ENCODE measurements at regions not wholly inside any gene's neighbourhood (a gene's known extent, or its start where the extent isn't known, plus 50 kb on each side); places are given as distances from the start of the nearest gene placed in this dataset.
"Not testable (repeated sequence)": the region's sequence is repeated elsewhere in the genome, so short reads cannot be mapped to it uniquely, and the experiment has no call there.

- DNase-seq (ENCODE audit: low spot score), result no peak
Observed at GRCh38 chr5:126030698-126031097, 392.5 kb upstream of the GRAMD2B start.

GRCh38 chr5:126031989-126032716, 391.1 kb upstream of the GRAMD2B start:
- no peak for DNase-seq (ENCODE audit: low spot score)

GRCh38 chr5:126043688-126044087, 379.5 kb upstream of the GRAMD2B start:
- no peak for DNase-seq (ENCODE audit: low spot score)

- peak; percentile 83 for DNase-seq (ENCODE audit: low spot score)
Observed at GRCh38 chr5:126044111-126044668, 379.0 kb upstream of the GRAMD2B start.

GRCh38 chr5:126044931-126045565, 378.2 kb upstream of the GRAMD2B start:
- DNase-seq (ENCODE audit: low spot score), result peak; percentile 40

- no peak for DNase-seq (ENCODE audit: low spot score)
Observed at GRCh38 chr5:126046318-126046717, 376.9 kb upstream of the GRAMD2B start.

- peak; percentile 48 for DNase-seq (ENCODE audit: low spot score)
Observed at GRCh38 chr5:126046846-126047571, 376.2 kb upstream of the GRAMD2B start.

- no peak for DNase-seq (ENCODE audit: low spot score)
Observed at GRCh38 chr5:126052120-126052519, 371.1 kb upstream of the GRAMD2B start.

GRCh38 chr5:126052791-126053190, 370.4 kb upstream of the GRAMD2B start:
- no peak for DNase-seq (ENCODE audit: low spot score)

GRCh38 chr5:126053630-126054029, 369.6 kb upstream of the GRAMD2B start:
- DNase-seq (ENCODE audit: low spot score), result no peak

GRCh38 chr5:126054577-126055347, 368.4 kb upstream of the GRAMD2B start:
- peak; percentile 53 for DNase-seq (ENCODE audit: low spot score)

- peak; percentile 58 for DNase-seq (ENCODE audit: low spot score)
Observed at GRCh38 chr5:126055348-126055729, 367.9 kb upstream of the GRAMD2B start.

- no peak for DNase-seq (ENCODE audit: low spot score)
Observed at GRCh38 chr5:126056352-126056751, 366.9 kb upstream of the GRAMD2B start.

- no peak for DNase-seq (ENCODE audit: low spot score)
Observed at GRCh38 chr5:126056851-126057622, 366.2 kb upstream of the GRAMD2B start.

GRCh38 chr5:126058392-126058791, 364.8 kb upstream of the GRAMD2B start:
- not testable (repeated sequence) for DNase-seq (ENCODE audit: low spot score)

GRCh38 chr5:126062398-126063221, 360.6 kb upstream of the GRAMD2B start:
- no peak for DNase-seq (ENCODE audit: low spot score)

GRCh38 chr5:126065061-126065460, 358.1 kb upstream of the GRAMD2B start:
- no peak for DNase-seq (ENCODE audit: low spot score)

GRCh38 chr5:126066836-126067235, 356.4 kb upstream of the GRAMD2B start:
- no peak for DNase-seq (ENCODE audit: low spot score)

GRCh38 chr5:126067404-126067803, 355.8 kb upstream of the GRAMD2B start:
- DNase-seq (ENCODE audit: low spot score), result no peak

- DNase-seq (ENCODE audit: low spot score), result no peak
Observed at GRCh38 chr5:126069329-126069728, 353.9 kb upstream of the GRAMD2B start.
